IMR-90 (cell line): ENCODE measurements at regions not wholly inside any gene's neighbourhood (a gene's known extent, or its start where the extent isn't known, plus 50 kb on each side); places are given as distances from the start of the nearest gene placed in this dataset.

ENCODE experiments used
- CTCF ChIP-seq: conservative IDR thresholded peaks from 2 replicates; pipeline ENCODE4 v1.5.1; 2012; ENCODE audit warnings: mild to moderate bottlenecking, low read depth, low read length, improper control_type of control experiment
- FOS ChIP-seq: fragments of 150-350 bp; IDR thresholded peaks from 2 replicates; pipeline ENCODE4 v1.6.1; 2016; ENCODE audit warnings: low read depth, low read length
- TF ChIP-seq, protein P1 (sequence below): fragments of 150-350 bp; IDR thresholded peaks from 2 replicates; pipeline ENCODE4 v1.6.1; 2017; ENCODE audit warnings: mild to moderate bottlenecking, antibody characterized with exemption, low read length, low read depth

DNA sequence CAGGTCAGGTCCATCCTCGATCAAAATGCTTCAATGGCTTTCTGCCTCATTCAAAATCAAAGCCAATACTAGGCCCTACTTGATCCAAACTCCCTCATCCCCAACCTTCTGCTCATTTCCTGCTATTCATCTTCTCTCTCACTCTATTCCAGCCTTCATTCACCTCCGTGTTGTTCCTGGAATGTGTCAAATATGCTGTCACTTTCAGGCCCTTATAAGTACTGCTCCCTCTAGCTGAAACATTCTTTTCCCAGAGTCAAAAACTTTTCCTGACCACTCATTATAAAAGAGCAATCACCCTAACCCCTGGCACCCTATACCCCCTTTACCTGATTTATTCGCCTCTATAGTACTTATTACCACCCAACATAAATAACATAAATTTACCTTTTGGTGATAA lies 303.7 kb upstream of the PMFBP1 start:
- TF ChIP-seq CTCF (no peak), FOS (no peak)
- TF ChIP-seq, protein P1, sequence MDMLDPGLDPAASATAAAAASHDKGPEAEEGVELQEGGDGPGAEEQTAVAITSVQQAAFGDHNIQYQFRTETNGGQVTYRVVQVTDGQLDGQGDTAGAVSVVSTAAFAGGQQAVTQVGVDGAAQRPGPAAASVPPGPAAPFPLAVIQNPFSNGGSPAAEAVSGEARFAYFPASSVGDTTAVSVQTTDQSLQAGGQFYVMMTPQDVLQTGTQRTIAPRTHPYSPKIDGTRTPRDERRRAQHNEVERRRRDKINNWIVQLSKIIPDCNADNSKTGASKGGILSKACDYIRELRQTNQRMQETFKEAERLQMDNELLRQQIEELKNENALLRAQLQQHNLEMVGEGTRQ, result no peak
